Endothelial cell of umbilical vein (primary cell): ENCODE measurements at regions not wholly inside any gene's neighbourhood (a gene's known extent, or its start where the extent isn't known, plus 50 kb on each side); places are given as distances from the start of the nearest gene placed in this dataset.

Experiments used
- BruUV-seq: library from RNA; stranded (reverse); fragments of 400-500 nt; replicated peaks from 2 replicates; lab custom pipeline; 2021; lab: Mats Ljungman, UMichigan
- CTCF ChIA-PET: fragments of 300-600, 350-600 bp; sonication (Branson Sonifier 250); formaldehyde crosslinking; loops from one replicate; lab custom pipeline; 2021; ENCODE audit warnings: antibody characterized with exemption, inconsistent platforms; lab: Charles Lee
- POLR2A ChIA-PET: fragments of 300-600, 350-600 bp; sonication (Branson Sonifier 250); formaldehyde crosslinking; loops from one replicate; lab custom pipeline; 2021; ENCODE audit warnings: antibody characterized with exemption, inconsistent platforms; lab: Charles Lee
- DNase-seq: peaks from one replicate; pipeline ENCODE4 v3.0.0-alpha.2; 2011; ENCODE audit warnings: low read depth, low spot score
- FAIRE-seq: peaks from 2 replicates; lab custom pipeline; 2011; peaks lifted over from hg19 to GRCh38; lab: Jason Lieb, UNC
- H2AFZ ChIP-seq: 2 replicates; pipeline ENCODE4 v1.6.0; 2012; ENCODE audit warnings: low read depth, low read length, control low read depth, inconsistent platforms
- H3K27ac ChIP-seq: 2 replicates; pipeline ENCODE4 v1.5.1; 2011; ENCODE audit warnings: low read depth, mild to moderate bottlenecking, control low read depth, low read length, moderate library complexity; ENCODE audit not compliant: insufficient read depth
- H3K27me3 ChIP-seq, 2 experiments: 2 replicates each; pipeline versions ENCODE4 v1.6.0 to v1.6.1; 2011; ENCODE audit warnings: low read length in 2 of 2, mixed read lengths in 1 of 2; ENCODE audit not compliant: control insufficient read depth in 2 of 2, insufficient read depth in 2 of 2
- H3K36me3 ChIP-seq, 2 experiments: 2 replicates in 1 of 2; 3 replicates in 1 of 2; pipeline ENCODE4 v1.5.1; 2011; ENCODE audit warnings: low read length in 2 of 2, mild to moderate bottlenecking in 1 of 2, moderate library complexity in 1 of 2; ENCODE audit not compliant: control insufficient read depth in 2 of 2, insufficient read depth in 2 of 2; ENCODE audit errors: extremely low read depth in 1 of 2
- H3K4me1 ChIP-seq: 3 replicates; pipeline ENCODE4 v1.5.1; 2011; ENCODE audit warnings: mild to moderate bottlenecking, low read length; ENCODE audit not compliant: control insufficient read depth, insufficient read depth; ENCODE audit errors: extremely low read depth
- H3K4me2 ChIP-seq: 2 replicates; pipeline ENCODE4 v1.6.1; 2011; ENCODE audit warnings: low read length, control low read depth, mixed read lengths; ENCODE audit not compliant: insufficient read depth
- H3K4me3 ChIP-seq, 3 experiments: fragments of 200-600 bp in 1 of 3; sonication (generic), shearing (Covaris generic) in 1 of 3; replicated peaks in 1 of 3; 2 replicates each; pipeline ENCODE4 v1.5.1; 2011 to 2016; ENCODE audit warnings: control low read depth in 3 of 3, low read length in 3 of 3, mild to moderate bottlenecking in 2 of 3, inconsistent platforms in 1 of 3, low read depth in 1 of 3, moderate library complexity in 1 of 3; ENCODE audit not compliant: insufficient read depth in 1 of 3
- H3K79me2 ChIP-seq: 2 replicates; pipeline ENCODE4 v1.6.0; 2012; ENCODE audit warnings: low read length, inconsistent platforms; ENCODE audit not compliant: control insufficient read depth, insufficient read depth
- H3K9ac ChIP-seq: replicated peaks from 2 replicates; pipeline ENCODE3; 2011; ENCODE audit warnings: low read length, control low read depth; ENCODE audit not compliant: insufficient read depth; ENCODE audit errors: extremely low read depth
- H3K9me1 ChIP-seq: replicated peaks from 3 replicates; pipeline ENCODE4 v1.6.0; 2011; ENCODE audit warnings: mild to moderate bottlenecking, low read length; ENCODE audit not compliant: control insufficient read depth, insufficient read depth; ENCODE audit errors: extremely low read depth
- H3K9me3 ChIP-seq: replicated peaks from 2 replicates; pipeline ENCODE4 v1.5.1; 2012; ENCODE audit warnings: low read length, inconsistent platforms; ENCODE audit not compliant: control insufficient read depth, insufficient read depth
- H4K20me1 ChIP-seq: replicated peaks from 2 replicates; pipeline ENCODE3; 2011; ENCODE audit warnings: mild to moderate bottlenecking, low read length; ENCODE audit not compliant: control insufficient read depth, insufficient read depth; ENCODE audit errors: extremely low read depth
- CTCF ChIP-seq, 2 donors: IDR thresholded peaks; 1 replicate in 1 of 2; 2 replicates in 1 of 2; pipeline ENCODE4 v1.5.1; 2011; ENCODE audit warnings: low read length in 2 of 2, mild to moderate bottlenecking in 2 of 2, moderate library complexity in 2 of 2, control low read depth in 1 of 2, inconsistent platforms in 1 of 2, low read depth in 1 of 2; ENCODE audit not compliant: insufficient read depth in 1 of 2; ENCODE audit errors: extremely low read depth in 1 of 2
- EZH2 ChIP-seq: IDR thresholded peaks from 2 replicates; pipeline ENCODE4 v1.6.1; 2012; ENCODE audit warnings: borderline replicate concordance, low read depth, mild to moderate bottlenecking, moderate library complexity, low read length, inconsistent platforms; ENCODE audit not compliant: severe bottlenecking
- FOS ChIP-seq: IDR thresholded peaks from 2 replicates; pipeline ENCODE4 v1.6.1; 2011; ENCODE audit warnings: mild to moderate bottlenecking, low read length, moderate library complexity, borderline replicate concordance; ENCODE audit not compliant: insufficient read depth
- GATA2 ChIP-seq: IDR thresholded peaks from 2 replicates; pipeline ENCODE4 v1.7.0; 2011; ENCODE audit warnings: low read depth, mild to moderate bottlenecking, moderate library complexity, mixed read lengths, low read length; ENCODE audit not compliant: insufficient read length, insufficient read depth
- JUN ChIP-seq: IDR thresholded peaks from 2 replicates; pipeline ENCODE4 v1.6.1; 2011; ENCODE audit warnings: borderline replicate concordance, low read depth; ENCODE audit not compliant: insufficient read length, insufficient read depth
- MYC ChIP-seq: IDR thresholded peaks from one replicate; pipeline ENCODE4 v1.6.1; 2011; ENCODE audit warnings: mild to moderate bottlenecking, low read depth, low read length
- POLR2A ChIP-seq: IDR thresholded peaks from 2 replicates; pipeline ENCODE4 v1.6.1; 2012; ENCODE audit warnings: low read depth, mild to moderate bottlenecking, control low read depth, low read length
- POLR2AphosphoS5 ChIP-seq: IDR thresholded peaks from 2 replicates; pipeline ENCODE4 v1.6.1; 2012; ENCODE audit warnings: low read depth, mild to moderate bottlenecking, control low read depth, low read length, moderate library complexity; ENCODE audit not compliant: insufficient read depth
- dilution Hi-C: fragments of 300-500 bp; cut with MboI; formaldehyde crosslinking; loops from one replicate; pipeline ENCODE4 v1.15.0; 2019; ENCODE audit warnings: low sequenced_read_pairs; ENCODE audit not compliant: extremely low pct_ligation_motif_present
- intact Hi-C: fragments of 100-400 bp; cut with micrococcal nuclease; formaldehyde crosslinking; loops from one replicate; pipeline ENCODE4 v1.10.0; 2022
- TF ChIP-seq, protein P1 (sequence below): IDR thresholded peaks from 2 replicates; pipeline ENCODE4 v1.6.1; 2011; ENCODE audit not compliant: insufficient read depth, insufficient read length

DNA sequence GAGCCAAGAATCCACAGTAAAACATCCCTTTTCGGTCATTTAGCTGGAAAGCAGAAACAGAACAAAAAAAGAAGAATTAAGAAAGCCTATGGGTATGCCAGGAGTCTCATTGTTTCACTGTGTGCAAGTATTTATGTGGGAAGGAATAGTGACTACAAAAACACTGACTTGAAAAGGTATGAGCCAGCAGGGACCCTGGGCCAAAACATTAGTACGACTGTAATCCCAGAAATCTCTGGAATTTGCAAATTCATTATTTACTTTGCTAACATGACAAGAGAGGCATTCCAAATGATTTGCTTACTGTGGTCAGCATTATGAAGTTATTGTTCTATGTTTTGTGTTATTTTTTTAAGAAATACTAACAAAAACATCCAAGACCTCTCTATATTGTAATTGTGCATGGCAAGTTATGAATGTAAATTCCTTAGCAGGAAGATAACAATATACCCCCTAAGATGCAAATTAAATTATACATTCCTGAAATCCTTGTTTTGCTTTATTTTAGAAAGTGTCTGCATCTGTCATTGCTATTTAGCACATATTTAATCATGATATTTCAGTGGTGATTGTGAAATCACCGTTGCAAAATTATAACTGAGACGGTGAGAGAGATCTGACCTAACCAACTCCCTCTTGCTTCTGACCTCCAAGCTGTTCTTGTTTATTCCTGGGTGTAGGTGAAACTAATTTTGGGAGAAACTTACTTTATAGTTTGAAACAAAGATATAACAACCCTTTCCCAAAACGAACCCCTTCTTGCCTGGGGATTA is 299.2 kb downstream of the ZPLD1 start:
- Histone ChIP-seq H4K20me1 (no peaks in the 10 kb centered on the region), H3K79me2 (no peaks in the 10 kb centered on the region), H3K4me1 (no peaks in the 10 kb centered on the region), H3K4me3 (no peak overlapping the region), H2AFZ (no peak overlapping the region), H3K9ac (no peak overlapping the region), H3K27me3 (no peaks in the 10 kb centered on the region), H3K4me2 (no peak overlapping the region), H3K36me3 (no peaks in the 10 kb centered on the region), H3K27ac (no peak overlapping the region), H3K9me3 (no peaks in the 10 kb centered on the region), H3K9me1 (no peaks in the 10 kb centered on the region)
- TF ChIP-seq POLR2AphosphoS5 (no peak), FOS (no peak), MYC (no peak), CTCF (IDR thresholded peaks at IDR 0.05; ENCODE audit: extremely low read depth in 1 of 2, insufficient read depth in 1 of 2, low read depth in 1 of 2, low read length in 2 of 2) (no peak), EZH2 (no peak), JUN (no peak), GATA2 (no peak), POLR2A (no peak)
- TF ChIP-seq, protein P1, sequence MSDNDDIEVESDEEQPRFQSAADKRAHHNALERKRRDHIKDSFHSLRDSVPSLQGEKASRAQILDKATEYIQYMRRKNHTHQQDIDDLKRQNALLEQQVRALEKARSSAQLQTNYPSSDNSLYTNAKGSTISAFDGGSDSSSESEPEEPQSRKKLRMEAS = no peak
- intact Hi-C loops = no loop called here
- BruUV-seq = no TSS peak
- no peak for FAIRE-seq
- dilution Hi-C loops = no loop called here
- ChIA-PET POLR2A (no interaction called here), CTCF (no interaction called here)
- no peak for DNase-seq
